ENCODE measurements at regions not wholly inside any gene's neighbourhood (a gene's known extent, or its start where the extent isn't known, plus 50 kb on each side); places are given as distances from the start of the nearest gene placed in this dataset.

DNA sequence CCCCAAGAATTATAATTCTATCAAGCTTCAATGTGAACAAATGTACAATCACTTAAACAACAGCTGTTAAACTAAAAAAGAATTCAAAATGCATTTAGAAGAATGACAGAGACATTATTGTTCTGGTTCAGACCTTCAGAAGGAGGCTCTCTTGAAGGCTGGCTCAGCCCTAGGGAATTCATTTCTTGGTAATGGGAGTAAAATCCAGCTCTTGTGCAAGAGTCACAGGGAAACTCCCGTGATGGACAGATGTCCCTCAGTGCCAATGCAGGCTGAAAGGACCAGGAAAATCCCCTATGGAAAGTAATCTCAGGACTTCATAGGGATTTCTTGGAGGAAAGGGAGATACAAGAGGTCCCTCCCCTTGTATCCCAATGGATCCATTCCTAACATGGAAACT, 149.9 kb upstream of the STT3B start:
- TF ChIP-seq, protein P1, sequence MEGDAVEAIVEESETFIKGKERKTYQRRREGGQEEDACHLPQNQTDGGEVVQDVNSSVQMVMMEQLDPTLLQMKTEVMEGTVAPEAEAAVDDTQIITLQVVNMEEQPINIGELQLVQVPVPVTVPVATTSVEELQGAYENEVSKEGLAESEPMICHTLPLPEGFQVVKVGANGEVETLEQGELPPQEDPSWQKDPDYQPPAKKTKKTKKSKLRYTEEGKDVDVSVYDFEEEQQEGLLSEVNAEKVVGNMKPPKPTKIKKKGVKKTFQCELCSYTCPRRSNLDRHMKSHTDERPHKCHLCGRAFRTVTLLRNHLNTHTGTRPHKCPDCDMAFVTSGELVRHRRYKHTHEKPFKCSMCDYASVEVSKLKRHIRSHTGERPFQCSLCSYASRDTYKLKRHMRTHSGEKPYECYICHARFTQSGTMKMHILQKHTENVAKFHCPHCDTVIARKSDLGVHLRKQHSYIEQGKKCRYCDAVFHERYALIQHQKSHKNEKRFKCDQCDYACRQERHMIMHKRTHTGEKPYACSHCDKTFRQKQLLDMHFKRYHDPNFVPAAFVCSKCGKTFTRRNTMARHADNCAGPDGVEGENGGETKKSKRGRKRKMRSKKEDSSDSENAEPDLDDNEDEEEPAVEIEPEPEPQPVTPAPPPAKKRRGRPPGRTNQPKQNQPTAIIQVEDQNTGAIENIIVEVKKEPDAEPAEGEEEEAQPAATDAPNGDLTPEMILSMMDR (conservative IDR thresholded peaks at IDR 0.05; ENCODE audit: low read depth, low read length): no peak
- TF ChIP-seq RFX5 (IDR thresholded peaks at IDR 0.05; ENCODE audit: low read depth, low read length) (no peak), MAFK (IDR thresholded peaks at IDR 0.05; ENCODE audit: low read depth, low read length) (no peak), RAD21 (IDR thresholded peaks at IDR 0.05; ENCODE audit: low read length) (no peak)

Measured in IMR-90 (cell line).